ENCODE measurements at regions not wholly inside any gene's neighbourhood (a gene's known extent, or its start where the extent isn't known, plus 50 kb on each side); places are given as distances from the start of the nearest gene placed in this dataset.

- ChIA-PET CTCF (interaction anchor here (1.4 kb wide), 1 partner anchor 14 kb away, joined by 4 read pairs; no protein-coding TSS in a partner anchor), POLR2A (no interaction called here)
- no peak overlapping the region for H3K4me3 ChIP-seq (ENCODE audit: low read depth, low read length)
- H3K36me3 ChIP-seq (ENCODE audit: control insufficient read depth in 2 of 2, insufficient read depth in 1 of 2, low read length in 2 of 2) = no peaks in the 10 kb centered on the region
- H3K27ac ChIP-seq (ENCODE audit: extremely low read depth, low read depth, low read length) = no peak overlapping the region
- TF ChIP-seq ZNF26 (tag by site-specific recombination; IDR thresholded peaks at IDR 0.05) (no peak), ZNF426 (tag by site-specific recombination; IDR thresholded peaks at IDR 0.05) (no peak), MZF1 (tag by site-specific recombination; IDR thresholded peaks at IDR 0.05; ENCODE audit: borderline replicate concordance) (no peak)
- no peaks in the 10 kb centered on the region for H3K4me1 ChIP-seq (ENCODE audit: control insufficient read depth, insufficient read depth, low read length)
- no peaks in the 10 kb centered on the region for H3K9me3 ChIP-seq (ENCODE audit: control insufficient read depth, insufficient read depth, low read depth, low read length)
These were observed 60.5 kb upstream of the DUSP22 start for GRCh38 chr6:231779-232178.

- CTCF ChIA-PET = interaction anchor here (1.4 kb wide), 1 partner anchor 15 kb away, joined by 4 read pairs; no protein-coding TSS in a partner anchor
- Histone ChIP-seq H3K9me3 (ENCODE audit: control insufficient read depth, insufficient read depth, low read depth, low read length) (no peaks in the 10 kb centered on the region), H3K36me3 (ENCODE audit: control insufficient read depth in 2 of 2, insufficient read depth in 1 of 2, low read length in 2 of 2) (no peaks in the 10 kb centered on the region), H3K4me1 (ENCODE audit: control insufficient read depth, insufficient read depth, low read length) (no peaks in the 10 kb centered on the region), H3K4me3 (ENCODE audit: low read depth, low read length) (no peak overlapping the region), H3K27ac (ENCODE audit: extremely low read depth, low read depth, low read length) (no peak overlapping the region)
- TF ChIP-seq ZNF544 (tag by site-specific recombination; IDR thresholded peaks at IDR 0.05) = no peak
- no peak for TF ChIP-seq ZNF280D (tag by site-specific recombination; IDR thresholded peaks at IDR 0.05)
- TF ChIP-seq FEZF1 (tag by site-specific recombination; IDR thresholded peaks at IDR 0.05) = no peak
- TF ChIP-seq ZNF2 (tag by site-specific recombination; IDR thresholded peaks at IDR 0.05) = no peak
- no peak for TF ChIP-seq OSR2 (tag by site-specific recombination; IDR thresholded peaks at IDR 0.05)
- TF ChIP-seq HOXA7 (CRISPR knock-in tag; IDR thresholded peaks at IDR 0.05; ENCODE audit: borderline replicate concordance) = no peak
- TF ChIP-seq ZNF529 (tag by site-specific recombination; IDR thresholded peaks at IDR 0.05; ENCODE audit: insufficient replicate concordance) = no peak
- no peak for TF ChIP-seq ZNF302 (tag by site-specific recombination; IDR thresholded peaks at IDR 0.05; ENCODE audit: low read depth)
- POLR2A ChIA-PET = interaction anchor here (0.6 kb wide), 1 partner anchor 325 kb away, joined by 4 read pairs; no protein-coding TSS in a partner anchor
These were observed 59.2 kb upstream of the DUSP22 start for GRCh38 chr6:232982-233640.

GRCh38 chr6:234706-235372 is 57.4 kb upstream of the DUSP22 start:
- CTCF ChIA-PET = interaction anchor here (0.7 kb wide), 2 partner anchors 25 to 564 kb away, joined by 3 read pairs; no protein-coding TSS in a partner anchor
- POLR2A ChIA-PET = no interaction called here
- no peaks in the 10 kb centered on the region for H3K9me3 ChIP-seq (ENCODE audit: control insufficient read depth, insufficient read depth, low read depth, low read length)
- no peak overlapping the region for H3K27ac ChIP-seq (ENCODE audit: extremely low read depth, low read depth, low read length)
- no peaks in the 10 kb centered on the region for H3K4me1 ChIP-seq (ENCODE audit: control insufficient read depth, insufficient read depth, low read length)
- H3K36me3 ChIP-seq (ENCODE audit: control insufficient read depth in 2 of 2, insufficient read depth in 1 of 2, low read length in 2 of 2) = no peaks in the 10 kb centered on the region
- no peak overlapping the region for H3K4me3 ChIP-seq (ENCODE audit: low read depth, low read length)
- TF ChIP-seq ZNF596 (tag by site-specific recombination; IDR thresholded peaks at IDR 0.05) = no peak
- no peak for TF ChIP-seq TSHZ1 (tag by site-specific recombination; IDR thresholded peaks at IDR 0.05; ENCODE audit: borderline replicate concordance)
- no peak for TF ChIP-seq TRIM28 (IDR thresholded peaks at IDR 0.05; ENCODE audit: borderline replicate concordance, low read length)
- TF ChIP-seq ZNF704 (tag by site-specific recombination; IDR thresholded peaks at IDR 0.05) = no peak
- no peak for TF ChIP-seq ZBTB49 (tag by site-specific recombination; IDR thresholded peaks at IDR 0.05; ENCODE audit: low read depth)

Measured in HEK293 (cell line).